ENCODE measurements at regions not wholly inside any gene's neighbourhood (a gene's known extent, or its start where the extent isn't known, plus 50 kb on each side); places are given as distances from the start of the nearest gene placed in this dataset.

DNA sequence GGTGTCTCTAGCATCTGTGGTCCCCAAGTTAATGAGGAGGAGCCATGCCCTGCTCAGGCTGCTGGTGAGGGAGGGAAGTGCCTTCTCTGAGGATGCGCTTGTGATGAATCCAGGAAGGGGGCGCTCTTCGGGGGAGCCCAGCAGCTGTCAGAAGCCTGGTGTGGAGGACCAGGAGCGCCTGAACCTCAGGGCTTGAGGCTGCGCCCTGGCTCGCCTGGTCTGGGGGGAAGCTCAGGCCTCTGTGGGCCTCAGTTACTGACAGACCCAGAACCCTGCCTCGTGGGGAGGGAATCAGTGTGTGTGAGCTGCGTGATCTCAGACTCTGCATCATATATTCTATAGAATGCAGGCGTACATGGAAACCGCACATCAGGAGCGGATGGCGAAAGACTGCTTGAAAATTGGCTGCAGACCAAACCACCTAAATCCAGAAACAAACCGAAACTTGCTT lies 126.1 kb downstream of the SEC14L1 start:
- no peak for DNase-seq (ENCODE audit: low read depth in 2 of 3, low spot score in 1 of 3)

- no peak for DNase-seq (ENCODE audit: low read depth in 2 of 3, low spot score in 1 of 3)
Measured at GRCh38 chr17:77269696-77270681, 129.2 kb downstream of the SEC14L1 start.

DNA sequence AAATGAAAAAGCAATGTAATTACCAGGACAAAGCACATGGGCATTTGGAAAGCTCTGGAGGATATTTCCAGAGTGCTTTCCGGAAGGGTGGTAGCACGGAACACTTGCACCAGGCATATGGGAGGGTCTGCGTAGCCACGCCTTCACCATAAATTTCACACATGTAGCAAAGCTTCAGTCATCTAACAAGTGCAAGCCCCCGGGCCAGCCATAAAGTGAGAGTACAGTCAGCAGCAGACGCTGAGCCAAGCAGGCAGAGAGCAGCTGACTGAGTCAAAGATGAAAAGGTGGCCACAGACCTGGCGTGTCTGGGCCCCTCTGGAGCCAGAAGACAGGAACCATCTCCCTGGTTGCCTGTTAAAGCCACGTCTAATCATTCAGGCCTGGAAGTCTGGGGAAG lies 130.6 kb downstream of the SEC14L1 start:
- no peak for DNase-seq (ENCODE audit: low read depth in 2 of 3, low spot score in 1 of 3)

DNA sequence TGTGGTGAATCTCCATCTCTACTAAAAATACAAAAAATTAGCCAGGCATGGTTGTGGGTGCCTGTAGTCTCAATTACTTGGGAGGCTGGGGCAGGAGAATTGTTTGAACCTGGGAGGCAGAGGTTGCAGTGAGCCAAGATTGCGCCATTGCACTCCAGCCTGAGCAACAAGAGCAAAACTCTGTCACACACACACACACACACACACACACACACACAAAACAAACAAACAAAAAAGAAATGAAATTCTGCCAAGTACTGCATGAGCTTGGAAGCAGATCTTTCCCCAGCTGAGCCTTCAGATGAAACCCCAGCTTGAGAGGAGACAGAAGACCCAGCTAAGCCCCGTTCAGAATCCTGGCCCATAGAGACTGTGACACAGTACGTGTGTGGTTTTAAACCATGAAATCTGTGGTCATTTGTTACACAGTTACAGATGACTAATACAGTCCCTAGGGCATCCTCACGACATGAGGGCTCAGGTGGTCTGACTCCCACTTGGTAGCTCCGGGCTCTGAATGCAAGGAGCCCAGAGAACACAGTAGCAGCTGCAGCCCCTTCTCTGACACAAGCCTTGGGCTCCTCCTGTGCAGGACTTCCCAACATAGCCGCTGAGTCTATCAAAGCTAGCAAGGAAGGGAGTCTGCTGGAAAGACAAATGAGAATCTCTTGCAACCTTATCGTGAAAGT lies 132.8 kb downstream of the SEC14L1 start:
- DNase-seq (ENCODE audit: low read depth in 2 of 3, low spot score in 1 of 3): no peak

- DNase-seq (ENCODE audit: low read depth in 2 of 3, low spot score in 1 of 3): no peak
Measured at GRCh38 chr17:77274096-77274845, 133.5 kb downstream of the SEC14L1 start.

GRCh38 chr17:77279448-77280303 lies 138.9 kb downstream of the SEC14L1 start:
- DNase-seq (ENCODE audit: low read depth in 2 of 3, low spot score in 1 of 3): no peak

DNA sequence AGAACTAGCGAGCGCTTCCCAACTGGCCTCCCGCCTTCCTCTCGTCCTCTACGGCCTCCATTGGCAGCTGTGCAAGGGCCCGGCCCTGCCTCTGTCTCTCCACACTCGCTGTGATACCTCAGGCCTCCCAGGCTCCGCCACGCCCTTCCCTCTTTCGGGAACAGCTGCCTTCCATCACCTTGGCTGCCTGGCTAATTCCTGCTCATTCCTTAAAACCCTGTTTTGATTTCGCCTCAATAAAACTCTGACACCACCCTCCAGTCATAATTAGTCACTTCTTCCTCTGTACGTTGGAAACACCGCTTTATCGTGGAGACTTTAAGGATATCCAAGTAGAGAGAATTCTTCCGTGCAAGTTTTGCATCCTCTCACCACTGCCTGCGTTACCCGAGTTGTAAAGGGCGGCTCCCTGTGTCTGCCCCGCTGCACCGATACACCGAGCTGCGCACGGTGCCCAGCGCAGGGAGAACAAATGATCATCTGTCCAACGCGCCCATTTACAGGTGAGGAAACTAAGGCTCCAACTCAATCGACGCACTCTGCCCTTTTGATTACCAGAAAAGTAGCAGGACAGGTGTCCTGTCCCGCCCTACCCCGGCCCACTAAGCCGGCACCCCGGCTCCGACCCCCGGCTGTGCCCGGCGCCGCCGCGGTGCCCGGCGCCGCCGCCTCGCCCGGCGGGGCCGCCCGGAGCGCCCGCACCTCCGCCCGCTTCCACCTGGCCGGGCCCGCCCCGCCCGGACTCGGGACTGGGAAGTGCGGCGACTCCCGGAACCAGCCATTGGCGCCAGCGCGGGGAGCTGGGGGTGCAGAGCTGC lies 139.7 kb downstream of the SEC14L1 start:
- DNase-seq (ENCODE audit: low read depth in 2 of 3, low spot score in 1 of 3): no peak

GRCh38 chr17:77281122-77281903 lies 140.5 kb downstream of the SEC14L1 start:
- DNase-seq (ENCODE audit: low read depth in 2 of 3, low spot score in 1 of 3): peak in 2 of 3 donors; percentile 14 to 34

DNA sequence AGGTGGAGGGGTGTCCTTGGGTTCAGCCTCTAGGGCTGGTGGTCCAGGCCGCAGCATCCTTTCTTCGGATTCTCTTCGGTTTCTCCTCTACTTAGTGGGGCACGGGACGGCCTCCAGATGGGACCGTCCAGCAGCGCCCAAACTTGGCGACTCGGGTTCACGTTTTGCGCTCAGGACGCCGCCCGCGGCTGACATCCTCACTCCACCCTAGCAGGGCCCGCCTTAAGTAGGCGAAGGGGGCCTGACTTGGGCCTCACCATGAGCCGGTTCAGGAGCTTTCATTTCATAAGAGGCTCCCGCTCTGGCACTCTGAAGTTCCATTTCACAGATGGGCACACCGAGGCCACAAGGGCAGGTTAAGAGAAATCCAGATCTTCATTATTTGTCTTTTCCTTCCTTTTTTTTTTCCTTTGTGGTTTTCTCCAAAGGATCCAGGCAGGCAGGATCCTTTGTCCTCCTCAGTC lies 141.2 kb downstream of the SEC14L1 start:
- no peak for DNase-seq (ENCODE audit: low read depth in 2 of 3, low spot score in 1 of 3)

DNA sequence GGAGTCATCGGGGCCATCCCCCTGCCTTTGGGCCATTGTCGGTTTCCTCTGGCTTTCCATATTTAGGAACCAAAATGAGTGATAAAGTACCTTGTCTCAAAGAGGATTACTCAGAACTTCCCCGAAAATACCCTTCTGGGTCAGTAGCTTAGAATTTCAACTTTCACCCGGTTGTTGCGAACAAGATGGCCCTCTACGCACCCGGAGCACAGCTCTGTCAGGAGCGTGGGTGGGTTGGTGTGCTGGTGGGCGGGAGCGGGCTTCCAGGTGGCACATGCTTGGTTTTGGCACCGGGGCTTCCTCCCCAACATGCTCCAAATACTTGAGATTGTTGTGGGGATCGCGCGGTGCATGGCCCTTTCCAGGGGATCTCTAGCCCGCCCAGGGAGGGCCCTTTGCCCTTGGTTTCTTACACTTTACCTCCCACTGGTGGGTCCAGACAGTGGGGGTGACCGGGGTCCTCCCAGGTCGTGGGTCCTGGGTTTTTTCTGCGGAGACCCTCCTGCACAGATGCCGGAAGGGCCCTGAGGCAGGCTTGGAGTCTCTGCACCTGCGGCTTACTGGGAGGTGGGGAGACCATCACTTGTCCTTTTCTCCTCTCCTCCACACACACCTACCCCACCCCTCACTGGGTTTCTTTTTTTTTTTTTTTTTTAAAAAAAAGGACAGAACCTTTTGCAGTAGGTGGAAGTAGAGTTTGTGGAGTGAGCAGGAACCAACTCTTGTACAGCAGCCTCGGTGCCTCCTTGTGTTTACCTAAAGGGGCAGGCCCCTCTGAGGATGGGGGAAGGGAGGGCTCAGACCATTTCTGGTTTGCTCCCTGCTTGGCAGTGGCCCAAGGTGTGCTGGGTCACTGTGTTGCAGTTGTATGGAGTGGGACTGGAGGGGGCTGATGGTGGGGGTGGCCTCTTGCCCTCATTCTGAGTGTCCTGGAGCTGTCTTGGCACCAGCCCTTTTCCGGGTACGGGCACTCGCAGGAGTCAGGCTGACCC lies 142.1 kb downstream of the SEC14L1 start:
- DNase-seq (ENCODE audit: low read depth in 2 of 3, low spot score in 1 of 3): peak in 1 of 3 donors; percentile 9

DNA sequence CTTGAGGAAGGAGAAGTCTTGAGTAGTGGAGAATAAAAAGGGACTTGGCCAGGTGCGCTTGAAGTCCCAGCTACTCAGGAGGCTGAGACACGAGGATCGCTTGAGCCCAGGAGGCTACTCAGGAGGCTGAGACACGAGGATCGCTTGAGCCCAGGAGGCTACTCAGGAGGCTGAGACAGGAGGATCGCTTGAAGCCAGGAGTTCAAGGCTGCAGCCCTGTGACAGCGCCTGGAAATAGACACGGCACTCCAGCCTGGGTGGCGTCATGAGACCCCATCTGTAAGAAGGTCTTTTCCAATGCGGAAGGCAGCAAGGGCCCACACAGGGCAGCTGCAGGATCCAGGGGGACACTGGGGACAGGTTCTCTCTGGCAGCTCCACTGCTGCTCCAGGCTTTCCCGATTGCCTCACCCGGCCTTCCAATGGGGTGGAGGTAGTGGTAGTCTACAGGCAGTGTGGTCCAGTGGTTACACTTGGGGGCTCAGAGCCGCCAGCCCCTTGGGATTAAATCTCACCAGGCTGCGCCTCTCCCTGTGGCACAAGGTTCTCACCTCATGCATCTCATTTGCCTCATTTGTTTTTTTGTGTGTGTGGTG lies 143.4 kb downstream of the SEC14L1 start:
- no peak for DNase-seq (ENCODE audit: low read depth in 2 of 3, low spot score in 1 of 3)

- DNase-seq (ENCODE audit: low read depth in 2 of 3, low spot score in 1 of 3): no peak
Measured at GRCh38 chr17:77285594-77286390, 145.0 kb downstream of the SEC14L1 start.

- DNase-seq (ENCODE audit: low read depth in 2 of 3, low spot score in 1 of 3): no peak
Measured at GRCh38 chr17:77286391-77286640, 145.5 kb downstream of the SEC14L1 start.

- DNase-seq (ENCODE audit: low read depth in 2 of 3, low spot score in 1 of 3): no peak
Measured at GRCh38 chr17:77286641-77287431, 146.1 kb downstream of the SEC14L1 start.

- no peak for DNase-seq (ENCODE audit: low read depth in 2 of 3, low spot score in 1 of 3)
Measured at GRCh38 chr17:77287432-77288068, 146.8 kb downstream of the SEC14L1 start.
